Activated T-cell treated with anti-CD3 and anti-CD28 coated beads, Interleukin-2, amount 50 U/mL, for 72 hours (primary cell): ENCODE measurements at regions not wholly inside any gene's neighbourhood (a gene's known extent, or its start where the extent isn't known, plus 50 kb on each side); places are given as distances from the start of the nearest gene placed in this dataset.

ENCODE experiments used
- ATAC-seq, 2 donors: fragments of 150-1000 bp; cut with Tn5 transposase; replicated peaks in 1 of 2; 2 replicates each; pipeline ENCODE4 v1.10.0; 2021; ENCODE audit warnings: moderate library complexity in 2 of 2, mild to moderate bottlenecking in 1 of 2
- DNase-seq, 2 donors: peaks; one replicate each; pipeline ENCODE4 v3.0.0; 2021 to 2022; ENCODE audit warnings: mixed read lengths in 1 of 2
- H3K27ac Mint-ChIP-seq: one replicate; pipeline ENCODE4 v1.8.0; 2022; ENCODE audit warnings: mild to moderate bottlenecking, moderate library complexity, mixed read lengths
- H3K27me3 Mint-ChIP-seq: one replicate; pipeline ENCODE4 v1.8.0; 2022; ENCODE audit warnings: low read depth, mixed read lengths
- H3K36me3 Mint-ChIP-seq, 2 donors: one replicate each; pipeline ENCODE4 v1.8.0; 2022; ENCODE audit warnings: mixed read lengths in 2 of 2, mild to moderate bottlenecking in 1 of 2; ENCODE audit not compliant: insufficient read depth in 2 of 2
- H3K4me1 Mint-ChIP-seq: one replicate; pipeline ENCODE4 v1.8.0; 2022; ENCODE audit warnings: low read depth, mixed read lengths
- H3K4me3 Mint-ChIP-seq, 2 donors: one replicate each; pipeline ENCODE4 v1.8.0; 2022; ENCODE audit warnings: mild to moderate bottlenecking in 2 of 2, mixed read lengths in 2 of 2, moderate library complexity in 2 of 2
- H3K9me3 Mint-ChIP-seq, 2 donors: one replicate each; pipeline ENCODE4 v1.8.0; 2022; ENCODE audit warnings: mixed read lengths in 2 of 2

GRCh38 chr3:83524901-83525300 lies 1433.9 kb upstream of the CADM2 start:
- no peaks in the 10 kb centered on the region for H3K36me3 Mint-ChIP-seq
- H3K9me3 Mint-ChIP-seq = peaks cover 0 to 2% of the 10 kb centered on the region in 2 donors
- H3K27me3 Mint-ChIP-seq = no peaks in the 10 kb centered on the region
- H3K4me1 Mint-ChIP-seq = no peaks in the 10 kb centered on the region
- no peak overlapping the region for H3K4me3 Mint-ChIP-seq
- no peak overlapping the region for H3K27ac Mint-ChIP-seq
- DNase-seq = no peak
- no peak for ATAC-seq

- ATAC-seq (no peak), DNase-seq (no peak)
- Mint-ChIP-seq H3K9me3 (peaks cover 4 to 11% of the 10 kb centered on the region in 2 donors), H3K4me1 (no peaks in the 10 kb centered on the region), H3K27ac (no peak overlapping the region), H3K4me3 (no peak overlapping the region), H3K27me3 (no peaks in the 10 kb centered on the region), H3K36me3 (peaks cover 0 to 5% of the 10 kb centered on the region in 2 donors)
Observed at GRCh38 chr3:83559082-83559481, 1399.7 kb upstream of the CADM2 start.

DNA sequence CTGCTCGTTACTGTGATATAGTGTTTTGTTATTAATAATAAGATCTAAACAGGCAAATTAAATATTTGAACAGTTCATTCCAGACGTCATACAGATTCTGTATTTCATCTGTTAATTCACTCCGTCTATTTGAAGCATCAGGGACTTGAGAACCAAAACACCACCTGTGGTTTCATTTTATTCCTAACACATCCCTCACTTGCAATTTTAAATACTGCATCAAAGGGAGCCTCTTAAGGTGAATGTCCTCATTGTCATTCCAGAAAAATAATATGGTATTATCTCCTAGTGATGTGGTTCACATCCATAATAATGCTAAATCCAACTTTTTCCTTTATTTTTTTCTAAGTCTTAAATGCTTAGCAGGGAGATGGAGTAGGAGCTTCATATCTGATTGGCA lies 1390.9 kb upstream of the CADM2 start:
- Mint-ChIP-seq H3K36me3 (no peaks in the 10 kb centered on the region), H3K27me3 (no peaks in the 10 kb centered on the region), H3K4me1 (no peaks in the 10 kb centered on the region), H3K27ac (no peak overlapping the region), H3K9me3 (peaks cover 2% of the 10 kb centered on the region in 2 donors), H3K4me3 (no peak overlapping the region)
- DNase-seq (no peak), ATAC-seq (no peak)

DNA sequence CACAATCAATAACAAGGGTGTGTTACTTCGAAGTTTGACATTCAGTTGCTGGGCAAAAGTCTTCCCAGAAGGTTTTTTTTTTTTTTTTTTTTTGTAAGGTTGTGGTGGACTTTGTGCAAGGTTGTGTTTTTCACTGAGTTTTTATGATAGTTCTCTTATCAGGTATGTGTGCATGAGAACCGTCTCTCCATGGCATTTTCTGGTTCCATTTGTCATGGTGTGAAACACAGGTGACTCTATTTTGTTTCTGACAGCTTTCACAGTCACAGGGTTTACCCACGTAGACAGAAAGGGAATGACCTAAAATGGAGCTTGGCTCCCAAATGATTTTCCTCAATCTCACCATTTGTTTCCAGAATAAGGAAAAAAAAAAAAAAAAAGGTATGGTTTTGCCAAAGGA lies 1377.2 kb upstream of the CADM2 start:
- peaks cover 5 to 9% of the 10 kb centered on the region in 2 donors for H3K9me3 Mint-ChIP-seq
- H3K27ac Mint-ChIP-seq = no peak overlapping the region
- ATAC-seq (no peak), DNase-seq (no peak)
- H3K4me1 Mint-ChIP-seq = no peaks in the 10 kb centered on the region
- H3K27me3 Mint-ChIP-seq = no peaks in the 10 kb centered on the region
- no peaks in the 10 kb centered on the region for H3K36me3 Mint-ChIP-seq
- no peak overlapping the region for H3K4me3 Mint-ChIP-seq

GRCh38 chr3:83601704-83602103 lies 1357.1 kb upstream of the CADM2 start:
- Mint-ChIP-seq H3K36me3 (no peaks in the 10 kb centered on the region), H3K4me3 (no peak overlapping the region), H3K27me3 (no peaks in the 10 kb centered on the region), H3K9me3 (peaks cover 4 to 5% of the 10 kb centered on the region in 2 donors), H3K4me1 (no peaks in the 10 kb centered on the region), H3K27ac (no peak overlapping the region)
- no peak for DNase-seq
- ATAC-seq = no peak

DNA sequence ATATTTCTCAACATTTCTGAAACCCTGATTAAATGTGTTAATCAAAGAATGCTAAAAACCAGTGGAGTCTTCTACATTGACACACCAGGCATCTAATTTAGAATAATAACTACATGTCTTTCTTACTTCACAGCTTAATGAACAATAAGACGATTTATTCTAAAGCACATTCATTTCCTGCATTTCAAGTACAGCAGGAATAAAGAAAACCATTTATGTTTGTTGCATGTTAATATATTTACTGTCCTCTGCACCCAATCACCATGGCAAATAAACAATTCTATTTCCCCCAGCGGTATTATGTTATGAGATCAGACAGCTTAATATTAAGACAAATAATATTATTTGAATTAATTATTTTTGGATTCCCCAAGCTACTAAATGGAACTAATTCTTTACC lies 1336.3 kb upstream of the CADM2 start:
- H3K36me3 Mint-ChIP-seq = no peaks in the 10 kb centered on the region
- no peak for ATAC-seq
- no peaks in the 10 kb centered on the region for H3K27me3 Mint-ChIP-seq

GRCh38 chr3:83625261-83625660 lies 1333.5 kb upstream of the CADM2 start:
- Mint-ChIP-seq H3K9me3 (peaks cover 2 to 3% of the 10 kb centered on the region in 2 donors), H3K4me3 (no peak overlapping the region), H3K4me1 (no peaks in the 10 kb centered on the region), H3K27ac (no peak overlapping the region), H3K36me3 (no peaks in the 10 kb centered on the region), H3K27me3 (no peaks in the 10 kb centered on the region)
- ATAC-seq (no peak), DNase-seq (no peak)

More for the DNA sequence above, 1336.3 kb upstream of the CADM2 start:
- Mint-ChIP-seq H3K27ac (no peak overlapping the region), H3K9me3 (peaks cover 2 to 8% of the 10 kb centered on the region in 2 donors), H3K4me1 (no peaks in the 10 kb centered on the region), H3K4me3 (no peak overlapping the region)
- no peak for DNase-seq

- Mint-ChIP-seq H3K27me3 (no peaks in the 10 kb centered on the region), H3K36me3 (no peaks in the 10 kb centered on the region), H3K4me1 (no peaks in the 10 kb centered on the region), H3K4me3 (no peak overlapping the region), H3K27ac (no peak overlapping the region), H3K9me3 (peaks cover 3 to 4% of the 10 kb centered on the region in 2 donors)
- DNase-seq = no peak
- ATAC-seq = no peak
Observed at GRCh38 chr3:83628471-83628870, 1330.3 kb upstream of the CADM2 start.

DNA sequence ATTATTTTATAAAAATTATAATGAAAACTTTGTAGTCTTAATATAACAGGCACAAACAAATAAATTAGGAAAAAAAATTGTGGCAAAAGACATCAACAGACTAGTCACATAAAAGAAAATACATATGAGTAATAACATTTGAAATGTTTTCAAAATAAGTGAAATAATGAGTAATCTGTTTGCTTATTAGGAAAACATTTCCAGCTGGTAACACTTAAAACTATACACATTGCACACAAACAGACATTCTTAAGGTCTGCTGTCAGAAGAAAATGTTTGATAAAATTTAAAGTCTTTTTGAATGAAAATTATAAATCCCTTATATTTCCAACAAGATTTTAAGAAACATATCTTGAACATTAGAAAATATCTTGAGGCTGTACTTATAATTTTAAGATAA lies 1326.3 kb upstream of the CADM2 start:
- no peak overlapping the region for H3K4me3 Mint-ChIP-seq
- H3K27ac Mint-ChIP-seq = no peak overlapping the region
- no peaks in the 10 kb centered on the region for H3K27me3 Mint-ChIP-seq
- ATAC-seq (no peak), DNase-seq (no peak)
- H3K9me3 Mint-ChIP-seq = peaks cover 4% of the 10 kb centered on the region in 2 donors
- peaks cover 0 to 2% of the 10 kb centered on the region in 2 donors for H3K36me3 Mint-ChIP-seq
- no peaks in the 10 kb centered on the region for H3K4me1 Mint-ChIP-seq

DNA sequence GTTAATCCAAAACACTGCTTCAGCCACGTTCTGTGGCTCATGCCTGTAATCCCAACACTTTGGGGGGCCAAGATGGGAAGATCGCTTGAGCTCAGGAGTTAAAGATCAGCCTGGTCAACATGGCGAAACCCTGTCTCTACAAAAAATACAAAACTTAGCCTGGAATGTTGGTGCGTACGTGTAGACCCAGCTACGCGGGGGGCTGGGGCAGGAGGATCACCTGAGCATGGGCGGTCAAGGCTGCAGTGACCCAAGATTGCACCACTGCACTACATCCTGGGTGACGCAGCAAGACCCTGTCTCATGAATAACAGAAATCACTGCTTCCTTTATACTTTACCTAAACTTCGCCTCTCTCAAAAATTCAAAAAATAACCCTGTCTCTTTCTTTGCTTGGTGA lies 1325.0 kb upstream of the CADM2 start:
- Mint-ChIP-seq H3K4me1 (no peaks in the 10 kb centered on the region), H3K27ac (no peak overlapping the region), H3K27me3 (no peaks in the 10 kb centered on the region), H3K36me3 (peaks cover 0 to 2% of the 10 kb centered on the region in 2 donors), H3K9me3 (peaks cover 4 to 8% of the 10 kb centered on the region in 2 donors), H3K4me3 (no peak overlapping the region)
- DNase-seq = no peak
- ATAC-seq = no peak

DNA sequence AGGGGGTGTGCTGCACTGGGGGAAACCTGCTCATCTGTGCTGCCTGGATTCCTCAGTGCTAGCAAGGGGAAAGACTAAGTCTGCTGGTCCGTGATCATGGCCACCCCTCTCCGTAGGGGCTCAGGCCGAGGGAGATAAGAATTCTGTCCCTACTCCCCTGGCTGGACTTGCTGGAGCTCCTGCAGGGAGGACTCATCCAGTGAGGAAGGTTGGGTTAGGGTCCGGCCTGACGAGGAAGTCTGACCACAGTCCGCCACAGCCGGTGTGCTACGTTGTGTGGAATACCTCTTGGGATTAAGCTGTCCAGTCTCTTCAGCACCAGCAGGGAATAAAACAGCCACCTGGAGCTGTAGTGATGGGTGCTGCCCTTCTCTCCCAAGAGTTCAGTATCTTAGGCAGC lies 1309.1 kb upstream of the CADM2 start:
- no peak for ATAC-seq
- H3K27me3 Mint-ChIP-seq = no peaks in the 10 kb centered on the region
- DNase-seq = no peak
- peaks cover 0 to 1% of the 10 kb centered on the region in 2 donors for H3K36me3 Mint-ChIP-seq
- peaks cover 15 to 16% of the 10 kb centered on the region in 2 donors for H3K9me3 Mint-ChIP-seq
- no peak overlapping the region for H3K27ac Mint-ChIP-seq
- H3K4me1 Mint-ChIP-seq = no peaks in the 10 kb centered on the region
- no peak overlapping the region for H3K4me3 Mint-ChIP-seq

DNA sequence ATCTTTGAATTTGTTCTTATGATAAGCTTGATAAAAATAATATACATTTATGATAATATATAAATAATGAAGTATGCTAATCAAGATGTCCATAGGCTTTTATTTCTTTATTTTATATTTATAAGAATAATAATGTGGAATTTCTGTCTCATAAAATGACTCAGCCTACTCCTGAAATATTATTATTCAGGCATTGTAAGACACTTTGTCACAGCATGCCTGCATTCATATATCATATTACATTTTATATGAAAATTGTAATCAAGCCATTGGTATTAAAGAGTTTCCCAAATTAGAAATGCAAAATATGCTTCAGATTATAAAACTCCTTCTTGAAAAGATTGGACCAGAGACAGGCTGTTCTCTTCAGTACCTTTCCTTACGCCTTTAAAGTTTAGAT lies 1303.7 kb upstream of the CADM2 start:
- ATAC-seq = no peak
- Mint-ChIP-seq H3K9me3 (peaks cover 9 to 11% of the 10 kb centered on the region in 2 donors), H3K4me1 (no peaks in the 10 kb centered on the region), H3K4me3 (no peak overlapping the region), H3K27me3 (no peaks in the 10 kb centered on the region), H3K36me3 (peaks cover 0 to 1% of the 10 kb centered on the region in 2 donors), H3K27ac (no peak overlapping the region)
- DNase-seq = no peak

DNA sequence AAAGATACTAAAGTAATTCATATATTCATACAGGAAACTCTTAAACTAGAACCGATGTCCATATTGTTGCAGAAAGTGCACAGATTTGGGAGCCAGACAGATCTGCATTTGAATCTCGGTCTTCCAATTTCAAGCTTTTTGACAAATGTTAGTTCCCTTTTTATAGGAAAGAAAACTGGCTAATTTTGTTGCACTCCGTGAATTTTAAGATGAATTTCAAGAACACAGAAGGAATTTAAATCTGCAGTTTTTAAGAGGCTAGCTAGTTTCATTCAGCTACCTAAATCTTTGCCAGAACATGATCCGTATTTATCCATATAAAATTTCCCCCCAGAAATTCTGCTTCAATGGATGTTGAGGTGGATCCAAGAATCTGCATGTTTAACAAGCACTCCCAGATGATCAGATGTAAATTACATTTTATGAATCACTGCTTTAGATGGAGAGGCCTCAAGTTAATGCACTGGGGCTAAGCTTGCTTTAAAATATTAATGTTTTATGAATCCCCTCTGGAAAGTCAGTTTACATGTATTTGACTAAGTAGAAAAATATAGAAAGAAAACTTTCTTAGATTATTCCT lies 1296.3 kb upstream of the CADM2 start:
- ATAC-seq = no peak
- Mint-ChIP-seq H3K36me3 (no peaks in the 10 kb centered on the region), H3K27me3 (no peaks in the 10 kb centered on the region), H3K9me3 (peaks cover 4 to 9% of the 10 kb centered on the region in 2 donors), H3K4me3 (no peak overlapping the region), H3K4me1 (no peaks in the 10 kb centered on the region), H3K27ac (no peak overlapping the region)
- DNase-seq = no peak

- H3K27ac Mint-ChIP-seq = no peak overlapping the region
- H3K4me1 Mint-ChIP-seq = no peaks in the 10 kb centered on the region
- DNase-seq = no peak
- peaks cover 3 to 4% of the 10 kb centered on the region in 2 donors for H3K9me3 Mint-ChIP-seq
- H3K4me3 Mint-ChIP-seq = no peak overlapping the region
- H3K27me3 Mint-ChIP-seq = no peaks in the 10 kb centered on the region
- ATAC-seq = no peak
- H3K36me3 Mint-ChIP-seq = no peaks in the 10 kb centered on the region
Observed at GRCh38 chr3:83670416-83670815, 1288.4 kb upstream of the CADM2 start.
